ENCODE measurements at regions not wholly inside any gene's neighbourhood (a gene's known extent, or its start where the extent isn't known, plus 50 kb on each side); places are given as distances from the start of the nearest gene placed in this dataset.
"Not testable (repeated sequence)": the region's sequence is repeated elsewhere in the genome, so short reads cannot be mapped to it uniquely, and the experiment has no call there.

GRCh38 chr9:129412814-129413536 is 207.9 kb downstream of the C9orf50 start:
- peak; percentile 83 for DNase-seq

- not testable (repeated sequence) for DNase-seq
Measured at GRCh38 chr9:129412176-129412813, 208.6 kb downstream of the C9orf50 start.

GRCh38 chr9:129411501-129412175 is 209.3 kb downstream of the C9orf50 start:
- no peak for DNase-seq

GRCh38 chr9:129410226-129410625 is 210.7 kb downstream of the C9orf50 start:
- no peak for DNase-seq

GRCh38 chr9:129408535-129409215 is 212.2 kb downstream of the C9orf50 start:
- DNase-seq: no peak

GRCh38 chr9:129407905-129408452 is 212.9 kb downstream of the C9orf50 start:
- DNase-seq: no peak

GRCh38 chr9:129406278-129407225 is 214.3 kb downstream of the C9orf50 start:
- DNase-seq: no peak

GRCh38 chr9:129405827-129406213 is 215.1 kb downstream of the C9orf50 start:
- no peak for DNase-seq

- no peak for DNase-seq
Measured at GRCh38 chr9:129405089-129405826, 215.6 kb downstream of the C9orf50 start.

GRCh38 chr9:129404621-129405020 is 216.3 kb downstream of the C9orf50 start:
- no peak for DNase-seq

GRCh38 chr9:129403779-129404620 is 216.9 kb downstream of the C9orf50 start:
- no peak for DNase-seq

- no peak for DNase-seq
Measured at GRCh38 chr9:129402931-129403778, 217.7 kb downstream of the C9orf50 start.

GRCh38 chr9:129402371-129402739 is 218.5 kb downstream of the C9orf50 start:
- no peak for DNase-seq

- no peak for DNase-seq
Measured at GRCh38 chr9:129401623-129402370, 219.1 kb downstream of the C9orf50 start.

GRCh38 chr9:129400971-129401622 is 219.8 kb downstream of the C9orf50 start:
- DNase-seq: no peak

GRCh38 chr9:129400001-129400970 is 220.6 kb downstream of the C9orf50 start:
- DNase-seq: no peak

- peak; percentile 30 for DNase-seq
Measured at GRCh38 chr9:129399634-129399990, 221.3 kb downstream of the C9orf50 start.
